Gastroesophageal sphincter (tissue), 4 donors: ENCODE measurements at regions not wholly inside any gene's neighbourhood (a gene's known extent, or its start where the extent isn't known, plus 50 kb on each side); places are given as distances from the start of the nearest gene placed in this dataset.

Experiments
- ATAC-seq: fragments of 150-250 bp; one replicate; pipeline ENCODE4 v1.9.1; 2016; ENCODE audit warnings: mild to moderate bottlenecking, moderate library complexity
- H3K27ac ChIP-seq, 4 donors: fragments of 200-600 bp; sonication (generic) in 3 of 4; 1 replicate in 3 of 4; 2 replicates in 1 of 4; pipeline ENCODE4 v1.5.1; 2016 to 2019
- H3K27me3 ChIP-seq: fragments of 200-600 bp; sonication (generic); one replicate; pipeline ENCODE4 v1.5.1; 2019
- H3K36me3 ChIP-seq, 2 donors: fragments of 200-600 bp; sonication (generic); one replicate each; pipeline ENCODE4 v1.5.1; 2019; ENCODE audit warnings: control low read depth in 1 of 2
- H3K4me1 ChIP-seq, 3 donors: fragments of 200-600 bp; sonication (generic); 1 replicate in 2 of 3; 2 replicates in 1 of 3; pipeline ENCODE4 v1.5.1; 2016 to 2019; ENCODE audit warnings: control low read depth in 2 of 3
- H3K4me3 ChIP-seq, 2 donors: fragments of 200-600 bp; sonication (generic); one replicate each; pipeline ENCODE4 v1.5.1; 2019; ENCODE audit warnings: mild to moderate bottlenecking in 1 of 2, moderate library complexity in 1 of 2
- H3K9me3 ChIP-seq, 3 donors: fragments of 200-600 bp; sonication (generic); one replicate each; pipeline ENCODE4 v1.5.1; 2017 to 2019; ENCODE audit warnings: control low read depth in 2 of 3
- CTCF ChIP-seq, 4 experiments: fragments of 200-600 bp in 2 of 4; fragments of 450-650 bp in 2 of 4; sonication (generic) in 1 of 4; IDR thresholded peaks; one replicate each; pipeline ENCODE4 v1.5.1; 2017 to 2019; ENCODE audit warnings: antibody characterized with exemption in 4 of 4, mild to moderate bottlenecking in 2 of 4, moderate library complexity in 2 of 4
- EP300 ChIP-seq: sonication (generic); formaldehyde crosslinking; IDR thresholded peaks from one replicate; pipeline ENCODE4 v1.6.1; 2017; ENCODE audit warnings: antibody characterized with exemption, mild to moderate bottlenecking
- POLR2A ChIP-seq, 2 donors: fragments of 450-650 bp; IDR thresholded peaks; one replicate each; pipeline ENCODE4 v1.6.1; 2017; ENCODE audit warnings: antibody characterized with exemption in 2 of 2, mild to moderate bottlenecking in 2 of 2, moderate library complexity in 1 of 2
- POLR2AphosphoS5 ChIP-seq: sonication (generic); formaldehyde crosslinking; IDR thresholded peaks from one replicate; pipeline ENCODE4 v1.6.1; 2017; ENCODE audit warnings: antibody characterized with exemption
- WGBS, 2 donors: methylation state at CpG; one replicate each; pipeline ENCODE4 v1.1.5; 2018; ENCODE audit warnings: low coverage in 1 of 2; 5-methylcytosine and 5-hydroxymethylcytosine counted together

- no peak for TF ChIP-seq EP300
- TF ChIP-seq POLR2AphosphoS5 = no peak
- peak in 3 of 4 experiments; percentile 9 to 38 (median 15) for TF ChIP-seq CTCF (IDR thresholded peaks at IDR 0.05)
- WGBS, 2 donors = 53 to 56% methylated on average over 1 of the region's 1 CpG
- Histone ChIP-seq H3K27ac (no peak overlapping the region), H3K9me3 (no peaks in the 10 kb centered on the region), H3K36me3 (no peaks in the 10 kb centered on the region), H3K27me3 (no peaks in the 10 kb centered on the region), H3K4me1 (peaks cover 4 to 38% (median 7%) of the 10 kb centered on the region in 3 donors), H3K4me3 (no peak overlapping the region)
- ATAC-seq = no peak
Observed at GRCh38 chr3:107206141-107206540, 171.1 kb upstream of the CCDC54 start.

GRCh38 chr3:107206945-107207344, 170.3 kb upstream of the CCDC54 start:
- Histone ChIP-seq H3K27me3 (no peaks in the 10 kb centered on the region), H3K9me3 (no peaks in the 10 kb centered on the region), H3K4me1 (peaks cover 4 to 45% (median 7%) of the 10 kb centered on the region in 3 donors), H3K4me3 (no peak overlapping the region), H3K27ac (peak overlapping the region in 3 of 4 donors; percentile 6 to 57 (median 22)), H3K36me3 (no peaks in the 10 kb centered on the region)
- TF ChIP-seq POLR2A (IDR thresholded peaks at IDR 0.05) (no peak), POLR2AphosphoS5 (no peak), EP300 (no peak), CTCF (IDR thresholded peaks at IDR 0.05) (no peak)
- ATAC-seq = no peak

- Histone ChIP-seq H3K4me1 (peaks cover 4 to 55% (median 7%) of the 10 kb centered on the region in 3 donors), H3K27me3 (no peaks in the 10 kb centered on the region), H3K27ac (peak overlapping the region; percentile 47 to 71 (median 62)), H3K4me3 (no peak overlapping the region), H3K9me3 (no peaks in the 10 kb centered on the region), H3K36me3 (no peaks in the 10 kb centered on the region)
- ATAC-seq = peak; percentile 89
- TF ChIP-seq POLR2AphosphoS5 (peak; percentile 64), EP300 (no peak), POLR2A (IDR thresholded peaks at IDR 0.05) (no peak), CTCF (IDR thresholded peaks at IDR 0.05) (no peak)
Observed at GRCh38 chr3:107208100-107208499, 169.1 kb upstream of the CCDC54 start.

- Histone ChIP-seq H3K36me3 (no peaks in the 10 kb centered on the region), H3K27me3 (no peaks in the 10 kb centered on the region), H3K27ac (peak overlapping the region; percentile 34 to 71 (median 62)), H3K4me1 (peaks cover 4 to 55% (median 7%) of the 10 kb centered on the region in 3 donors), H3K9me3 (no peaks in the 10 kb centered on the region), H3K4me3 (no peak overlapping the region)
- WGBS, 2 donors = 0% methylated on average over 1 of the region's 1 CpG
- no peak for ATAC-seq
- no peak for TF ChIP-seq POLR2AphosphoS5
- no peak for TF ChIP-seq EP300
- no peak for TF ChIP-seq CTCF (IDR thresholded peaks at IDR 0.05)
- no peak for TF ChIP-seq POLR2A (IDR thresholded peaks at IDR 0.05)
Observed at GRCh38 chr3:107208796-107209195, 168.4 kb upstream of the CCDC54 start.

- Histone ChIP-seq H3K4me1 (peaks cover 4 to 55% (median 7%) of the 10 kb centered on the region in 3 donors), H3K27me3 (no peaks in the 10 kb centered on the region), H3K36me3 (no peaks in the 10 kb centered on the region), H3K9me3 (no peaks in the 10 kb centered on the region), H3K4me3 (no peak overlapping the region), H3K27ac (peak overlapping the region; percentile 34 to 71 (median 62))
- no peak for TF ChIP-seq CTCF (IDR thresholded peaks at IDR 0.05)
- TF ChIP-seq EP300 = no peak
- TF ChIP-seq POLR2AphosphoS5 = no peak
- TF ChIP-seq POLR2A (IDR thresholded peaks at IDR 0.05) = no peak
- ATAC-seq = no peak
- 40 to 68% methylated on average over 4 of the region's 4 CpGs for WGBS, 2 donors
Observed at GRCh38 chr3:107209302-107209990, 167.8 kb upstream of the CCDC54 start.
